RWPE2 (cell line): ENCODE measurements at regions not wholly inside any gene's neighbourhood (a gene's known extent, or its start where the extent isn't known, plus 50 kb on each side); places are given as distances from the start of the nearest gene placed in this dataset.

Source experiments
- ATAC-seq: fragments of 200-7000 bp; cut with Tn5 transposase; 3 replicates; pipeline ENCODE4 v1.9.1; 2021; ENCODE audit warnings: low read depth
- DNase-seq: peaks from one replicate; pipeline ENCODE4 v3.0.0-alpha.2; 2020; ENCODE audit warnings: low spot score
- H3K27ac ChIP-seq: fragments of 450-650 bp; 2 replicates; pipeline ENCODE4 v1.5.1; 2017; ENCODE audit warnings: mild to moderate bottlenecking; ENCODE audit not compliant: poor library complexity, severe bottlenecking
- H3K27me3 ChIP-seq: fragments of 250-450 bp; sonication (Bioruptor Pico); 2 replicates; pipeline ENCODE4 v1.5.1; 2021; ENCODE audit warnings: mild to moderate bottlenecking, moderate library complexity; ENCODE audit not compliant: insufficient read depth, poor library complexity, severe bottlenecking
- H3K36me3 ChIP-seq: fragments of 250-450 bp; sonication (Bioruptor Pico); 2 replicates; pipeline ENCODE4 v1.5.1; 2020; ENCODE audit warnings: low read depth, mild to moderate bottlenecking, moderate library complexity
- H3K4me1 ChIP-seq: fragments of 250-450 bp; sonication (Bioruptor Pico); 2 replicates; pipeline ENCODE4 v1.5.1; 2021; ENCODE audit warnings: mild to moderate bottlenecking, moderate library complexity; ENCODE audit not compliant: insufficient read depth, poor library complexity, severe bottlenecking
- H3K4me3 ChIP-seq: fragments of 250-450 bp; sonication (Bioruptor Pico); 2 replicates; pipeline ENCODE4 v1.5.1; 2021; ENCODE audit warnings: mild to moderate bottlenecking, moderate library complexity; ENCODE audit not compliant: severe bottlenecking
- H3K9me3 ChIP-seq: fragments of 250-450 bp; sonication (Bioruptor Pico); 2 replicates; pipeline ENCODE4 v1.5.1; 2021; ENCODE audit warnings: mild to moderate bottlenecking, moderate library complexity; ENCODE audit not compliant: severe bottlenecking
- TF ChIP-seq, protein P1 (sequence below): fragments of 450-650 bp; IDR thresholded peaks from one replicate; pipeline ENCODE4 v1.5.1; 2017; ENCODE audit warnings: mild to moderate bottlenecking, moderate library complexity; ENCODE audit not compliant: poor library complexity, severe bottlenecking

DNA sequence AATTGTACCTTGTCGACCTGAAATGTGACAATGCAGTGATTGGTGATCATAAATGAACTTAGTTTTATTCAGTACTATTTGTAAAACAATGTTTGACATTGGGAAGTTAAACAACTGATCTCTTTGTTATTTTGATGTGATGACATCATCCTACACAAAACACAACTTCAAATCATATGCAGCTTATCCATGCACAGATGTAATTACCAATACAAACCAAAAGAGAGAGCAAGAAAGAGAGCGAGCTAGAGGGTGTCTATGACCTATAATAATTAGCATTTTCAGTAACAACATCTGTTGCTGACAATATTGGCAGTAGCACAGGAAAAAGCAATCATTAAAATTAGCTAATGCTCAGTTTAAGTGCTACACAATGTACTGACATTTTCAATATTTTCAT is 320.9 kb downstream of the UTRN start:
- TF ChIP-seq, protein P1, sequence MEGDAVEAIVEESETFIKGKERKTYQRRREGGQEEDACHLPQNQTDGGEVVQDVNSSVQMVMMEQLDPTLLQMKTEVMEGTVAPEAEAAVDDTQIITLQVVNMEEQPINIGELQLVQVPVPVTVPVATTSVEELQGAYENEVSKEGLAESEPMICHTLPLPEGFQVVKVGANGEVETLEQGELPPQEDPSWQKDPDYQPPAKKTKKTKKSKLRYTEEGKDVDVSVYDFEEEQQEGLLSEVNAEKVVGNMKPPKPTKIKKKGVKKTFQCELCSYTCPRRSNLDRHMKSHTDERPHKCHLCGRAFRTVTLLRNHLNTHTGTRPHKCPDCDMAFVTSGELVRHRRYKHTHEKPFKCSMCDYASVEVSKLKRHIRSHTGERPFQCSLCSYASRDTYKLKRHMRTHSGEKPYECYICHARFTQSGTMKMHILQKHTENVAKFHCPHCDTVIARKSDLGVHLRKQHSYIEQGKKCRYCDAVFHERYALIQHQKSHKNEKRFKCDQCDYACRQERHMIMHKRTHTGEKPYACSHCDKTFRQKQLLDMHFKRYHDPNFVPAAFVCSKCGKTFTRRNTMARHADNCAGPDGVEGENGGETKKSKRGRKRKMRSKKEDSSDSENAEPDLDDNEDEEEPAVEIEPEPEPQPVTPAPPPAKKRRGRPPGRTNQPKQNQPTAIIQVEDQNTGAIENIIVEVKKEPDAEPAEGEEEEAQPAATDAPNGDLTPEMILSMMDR = no peak
- no peak for ATAC-seq
- H3K36me3 ChIP-seq = no peaks in the 10 kb centered on the region
- DNase-seq = no peak
- no peak overlapping the region for H3K4me3 ChIP-seq
- H3K4me1 ChIP-seq = no peaks in the 10 kb centered on the region
- H3K27ac ChIP-seq = no peak overlapping the region
- no peaks in the 10 kb centered on the region for H3K27me3 ChIP-seq
- no peaks in the 10 kb centered on the region for H3K9me3 ChIP-seq

DNA sequence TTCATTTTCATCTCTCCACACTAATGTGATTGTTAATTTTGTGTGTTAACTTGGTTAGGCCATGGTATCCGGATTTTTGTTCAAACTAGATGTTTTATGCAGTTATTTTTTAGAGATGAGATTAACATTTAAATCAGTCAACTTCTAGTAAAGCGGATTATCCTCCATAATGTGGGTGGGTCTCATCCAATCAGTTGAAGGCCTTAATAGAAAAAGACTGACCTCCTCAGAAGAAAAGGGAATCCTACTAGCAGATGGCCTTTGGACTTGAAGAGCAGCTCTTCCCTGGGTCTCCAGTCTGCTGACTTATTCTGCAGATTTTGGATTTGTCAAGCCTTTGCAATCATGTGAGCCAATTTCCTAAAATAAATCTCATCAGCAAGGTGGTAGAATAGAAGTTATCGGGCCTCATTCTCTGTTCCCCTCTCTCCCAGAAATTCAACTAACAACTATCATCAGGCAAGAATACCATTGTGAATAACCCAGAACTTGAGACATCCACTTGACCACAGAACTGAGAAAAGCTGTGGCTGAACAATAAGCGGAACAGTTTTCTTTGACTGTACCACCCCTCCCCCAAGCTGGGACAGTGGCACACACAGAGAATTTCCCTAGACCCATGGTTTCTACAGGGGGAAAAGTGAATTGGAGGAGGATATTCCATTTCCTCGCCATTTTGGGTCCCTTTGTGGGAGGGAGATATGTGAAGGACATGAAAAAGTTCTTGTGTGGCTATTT is 323.0 kb downstream of the UTRN start:
- Histone ChIP-seq H3K27ac (no peak overlapping the region), H3K4me1 (no peaks in the 10 kb centered on the region), H3K9me3 (no peaks in the 10 kb centered on the region), H3K4me3 (no peak overlapping the region), H3K36me3 (no peaks in the 10 kb centered on the region), H3K27me3 (no peaks in the 10 kb centered on the region)
- TF ChIP-seq, protein P1 = no peak
- no peak for ATAC-seq
- DNase-seq = no peak

DNA sequence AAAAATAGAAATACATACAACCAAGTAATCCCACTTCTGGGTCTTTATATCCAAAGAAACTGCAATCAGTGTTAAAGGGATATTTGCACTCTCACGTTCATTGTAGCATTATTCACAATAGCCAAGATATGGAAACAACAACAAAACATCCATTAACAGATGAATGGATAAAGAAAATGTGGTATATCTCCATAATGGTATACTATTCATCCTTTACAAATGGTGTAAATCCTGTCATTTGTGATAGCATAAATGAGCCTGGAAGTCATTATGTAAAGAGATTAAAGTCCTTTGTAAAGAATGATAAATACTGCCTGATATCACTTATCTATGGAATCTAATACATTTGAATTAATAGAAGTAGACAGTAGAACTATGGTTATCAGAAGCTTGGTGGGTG is 327.7 kb downstream of the UTRN start:
- no peaks in the 10 kb centered on the region for H3K9me3 ChIP-seq
- H3K27me3 ChIP-seq = no peaks in the 10 kb centered on the region
- H3K4me1 ChIP-seq = no peaks in the 10 kb centered on the region
- DNase-seq = no peak
- no peaks in the 10 kb centered on the region for H3K36me3 ChIP-seq
- ATAC-seq = no peak
- H3K27ac ChIP-seq = no peak overlapping the region
- TF ChIP-seq, protein P1 = no peak
- H3K4me3 ChIP-seq = no peak overlapping the region

DNA sequence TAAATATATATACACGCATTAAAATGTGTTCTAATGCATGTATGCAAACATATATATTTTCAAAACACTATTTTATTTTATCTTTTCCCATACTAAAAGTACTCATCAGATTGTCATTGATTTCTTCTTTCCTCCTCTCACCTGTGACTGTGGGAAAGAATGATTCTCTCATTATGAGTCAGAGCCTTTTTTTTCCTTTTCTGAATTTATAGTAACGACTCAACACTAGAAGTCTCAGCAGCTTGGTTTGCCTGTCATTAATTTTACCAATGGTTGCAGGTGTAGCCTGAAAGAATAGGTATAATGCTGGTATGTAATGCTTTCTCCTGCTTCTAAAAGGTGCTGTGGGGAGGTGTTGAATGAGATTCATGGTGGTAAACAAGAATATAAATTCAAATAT is 328.7 kb downstream of the UTRN start:
- Histone ChIP-seq H3K9me3 (no peaks in the 10 kb centered on the region), H3K4me3 (no peak overlapping the region), H3K36me3 (no peaks in the 10 kb centered on the region), H3K27ac (no peak overlapping the region), H3K27me3 (no peaks in the 10 kb centered on the region), H3K4me1 (no peaks in the 10 kb centered on the region)
- TF ChIP-seq, protein P1 = no peak
- DNase-seq = no peak
- ATAC-seq = no peak

DNA sequence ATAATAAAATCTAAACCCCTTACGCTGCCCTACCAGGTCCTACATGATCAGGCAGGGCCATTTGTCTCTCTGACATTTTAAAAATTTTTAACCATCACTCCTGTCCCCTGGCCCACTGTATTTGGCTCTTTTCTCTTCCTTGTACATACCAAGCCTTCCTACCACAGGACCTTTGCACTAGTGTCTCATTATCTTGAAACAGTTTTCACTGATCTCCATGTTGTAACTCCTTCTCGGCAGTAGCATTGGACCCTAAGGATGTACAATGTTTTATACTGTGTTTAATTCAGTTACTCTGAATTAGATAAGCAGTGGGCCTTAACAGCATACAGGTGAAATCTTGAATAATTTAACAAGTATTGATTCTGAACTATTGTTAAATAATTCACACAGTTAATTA is 330.7 kb downstream of the UTRN start:
- no peaks in the 10 kb centered on the region for H3K9me3 ChIP-seq
- no peak overlapping the region for H3K27ac ChIP-seq
- no peaks in the 10 kb centered on the region for H3K4me1 ChIP-seq
- H3K27me3 ChIP-seq = no peaks in the 10 kb centered on the region
- no peak overlapping the region for H3K4me3 ChIP-seq
- no peaks in the 10 kb centered on the region for H3K36me3 ChIP-seq
- TF ChIP-seq, protein P1 = no peak
- DNase-seq (no peak), ATAC-seq (no peak)
